Spleen (tissue), 7 donors: ENCODE measurements at regions not wholly inside any gene's neighbourhood (a gene's known extent, or its start where the extent isn't known, plus 50 kb on each side); places are given as distances from the start of the nearest gene placed in this dataset.

Experiments
- POLR2A ChIP-seq, 3 donors: fragments of 450-650 bp; IDR thresholded peaks; one replicate each; pipeline ENCODE4 v1.5.1; 2017; ENCODE audit warnings: antibody characterized with exemption in 3 of 3, mild to moderate bottlenecking in 1 of 3
- TF ChIP-seq, protein P1 (sequence below), 11 experiments: fragments of 200-600 bp in 7 of 11; fragments of 450-650 bp in 4 of 11; sonication (generic) in 4 of 11; IDR thresholded peaks in 8 of 11; conservative IDR thresholded peaks in 3 of 11; 1 replicate in 7 of 11; 2 replicates in 4 of 11; pipeline versions ENCODE4 v1.4.0 to v1.8.0; 2016 to 2021; ENCODE audit warnings: antibody characterized with exemption in 11 of 11, inconsistent platforms in 4 of 11, mild to moderate bottlenecking in 1 of 11
- donor health status: DM: no; HTN: no; CAD: no; lungs with moderate emphysema.
- donor health status: DM: no; HTN: no; CAD: no.
- donor health status: DM: no; HTN: no; CAD: no.

DNA sequence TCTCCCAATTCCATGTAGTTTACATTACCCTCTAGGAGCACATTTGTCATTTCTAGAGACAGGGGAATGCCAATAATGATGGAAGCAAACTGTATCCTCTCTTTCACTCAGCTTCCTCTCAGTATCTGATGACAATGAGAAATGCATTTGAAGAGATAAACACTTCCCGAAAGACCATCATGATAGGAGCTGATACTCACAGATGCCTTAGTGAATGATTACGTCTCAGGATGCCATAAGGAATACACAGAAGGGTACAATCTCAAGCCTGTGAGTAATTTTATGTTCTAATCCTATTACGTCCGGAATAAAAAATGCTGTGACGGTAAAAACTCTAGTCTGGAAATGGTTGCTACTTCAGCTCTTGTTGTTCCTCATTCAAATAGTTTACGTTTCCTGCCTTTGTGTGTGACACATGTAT is 663.8 kb upstream of the MIR17HG start:
- no peak for TF ChIP-seq POLR2A (IDR thresholded peaks at IDR 0.05)
- TF ChIP-seq, protein P1, sequence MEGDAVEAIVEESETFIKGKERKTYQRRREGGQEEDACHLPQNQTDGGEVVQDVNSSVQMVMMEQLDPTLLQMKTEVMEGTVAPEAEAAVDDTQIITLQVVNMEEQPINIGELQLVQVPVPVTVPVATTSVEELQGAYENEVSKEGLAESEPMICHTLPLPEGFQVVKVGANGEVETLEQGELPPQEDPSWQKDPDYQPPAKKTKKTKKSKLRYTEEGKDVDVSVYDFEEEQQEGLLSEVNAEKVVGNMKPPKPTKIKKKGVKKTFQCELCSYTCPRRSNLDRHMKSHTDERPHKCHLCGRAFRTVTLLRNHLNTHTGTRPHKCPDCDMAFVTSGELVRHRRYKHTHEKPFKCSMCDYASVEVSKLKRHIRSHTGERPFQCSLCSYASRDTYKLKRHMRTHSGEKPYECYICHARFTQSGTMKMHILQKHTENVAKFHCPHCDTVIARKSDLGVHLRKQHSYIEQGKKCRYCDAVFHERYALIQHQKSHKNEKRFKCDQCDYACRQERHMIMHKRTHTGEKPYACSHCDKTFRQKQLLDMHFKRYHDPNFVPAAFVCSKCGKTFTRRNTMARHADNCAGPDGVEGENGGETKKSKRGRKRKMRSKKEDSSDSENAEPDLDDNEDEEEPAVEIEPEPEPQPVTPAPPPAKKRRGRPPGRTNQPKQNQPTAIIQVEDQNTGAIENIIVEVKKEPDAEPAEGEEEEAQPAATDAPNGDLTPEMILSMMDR (IDR thresholded peaks at IDR 0.05 in 8 of 11, conservative IDR thresholded peaks at IDR 0.05 in 3 of 11), result no peak
